ENCODE measurements at regions not wholly inside any gene's neighbourhood (a gene's known extent, or its start where the extent isn't known, plus 50 kb on each side); places are given as distances from the start of the nearest gene placed in this dataset.

GRCh38 chr22:48580481-48580970 lies 1247.1 kb downstream of the BRD1 start:
- DNase-seq = no peak
- H3K36me3 ChIP-seq (replicated peaks; ENCODE audit: insufficient read depth, low read length) = no peaks in the 10 kb centered on the region
- TF ChIP-seq EZH2 (optimal IDR thresholded peaks at IDR 0.05; ENCODE audit: low read depth, low read length) (no peak), CTCF (IDR thresholded peaks at IDR 0.05; ENCODE audit: low read length) (no peak), EZH2phosphoT487 (IDR thresholded peaks at IDR 0.05; ENCODE audit: low read length) (no peak)
- no peaks in the 10 kb centered on the region for H3K27me3 ChIP-seq (replicated peaks; ENCODE audit: insufficient read depth, low read length)
- H4K20me1 ChIP-seq (ENCODE audit: insufficient read depth, low read length) = no peaks in the 10 kb centered on the region
- H3K79me2 ChIP-seq (ENCODE audit: low read length) = peaks cover 19% of the 10 kb centered on the region
- H3K9me2 ChIP-seq (replicated peaks; ENCODE audit: insufficient read depth, low read length) = no peaks in the 10 kb centered on the region
- no peaks in the 10 kb centered on the region for H3K9me3 ChIP-seq (replicated peaks; ENCODE audit: insufficient read depth, low read length)
- no peak overlapping the region for H3K4me2 ChIP-seq (ENCODE audit: low read depth, low read length)
- H3K9ac ChIP-seq (ENCODE audit: low read length) = no peak overlapping the region
- no peak overlapping the region for H2AFZ ChIP-seq (ENCODE audit: low read length)
- H3K4me1 ChIP-seq (ENCODE audit: low read length) = no peaks in the 10 kb centered on the region
- no peak overlapping the region for H3K4me3 ChIP-seq (ENCODE audit: low read length)
- no peak overlapping the region for H3K27ac ChIP-seq (ENCODE audit: low read length)
- H3F3A ChIP-seq (ENCODE audit: insufficient read depth, low read length) = peaks cover 3% of the 10 kb centered on the region

GRCh38 chr22:48579928-48580309 lies 1247.8 kb downstream of the BRD1 start:
- Histone ChIP-seq H3K9ac (ENCODE audit: low read length) (no peak overlapping the region), H3K9me3 (replicated peaks; ENCODE audit: insufficient read depth, low read length) (no peaks in the 10 kb centered on the region), H3K27ac (ENCODE audit: low read length) (no peak overlapping the region), H3K4me2 (ENCODE audit: low read depth, low read length) (no peak overlapping the region), H3K27me3 (replicated peaks; ENCODE audit: insufficient read depth, low read length) (no peaks in the 10 kb centered on the region), H4K20me1 (ENCODE audit: insufficient read depth, low read length) (no peaks in the 10 kb centered on the region), H3K36me3 (replicated peaks; ENCODE audit: insufficient read depth, low read length) (no peaks in the 10 kb centered on the region), H3K79me2 (ENCODE audit: low read length) (peaks cover 15% of the 10 kb centered on the region), H3K9me2 (replicated peaks; ENCODE audit: insufficient read depth, low read length) (no peaks in the 10 kb centered on the region), H3K4me3 (ENCODE audit: low read length) (no peak overlapping the region), H3F3A (ENCODE audit: insufficient read depth, low read length) (peaks cover 3% of the 10 kb centered on the region), H3K4me1 (ENCODE audit: low read length) (no peaks in the 10 kb centered on the region), H2AFZ (ENCODE audit: low read length) (no peak overlapping the region)
- TF ChIP-seq EZH2phosphoT487 (IDR thresholded peaks at IDR 0.05; ENCODE audit: low read length) (no peak), CTCF (IDR thresholded peaks at IDR 0.05; ENCODE audit: low read length) (no peak), EZH2 (optimal IDR thresholded peaks at IDR 0.05; ENCODE audit: low read depth, low read length) (no peak)
- no peak for DNase-seq

- no peak for TF ChIP-seq EZH2 (optimal IDR thresholded peaks at IDR 0.05; ENCODE audit: low read depth, low read length)
- H3K4me1 ChIP-seq (ENCODE audit: low read length) = no peaks in the 10 kb centered on the region
- peaks cover 5% of the 10 kb centered on the region for H3F3A ChIP-seq (ENCODE audit: insufficient read depth, low read length)
- no peak overlapping the region for H3K4me3 ChIP-seq (ENCODE audit: low read length)
- H3K27me3 ChIP-seq (replicated peaks; ENCODE audit: insufficient read depth, low read length) = no peaks in the 10 kb centered on the region
- H3K79me2 ChIP-seq (ENCODE audit: low read length) = peaks cover 10% of the 10 kb centered on the region
- no peaks in the 10 kb centered on the region for H3K36me3 ChIP-seq (replicated peaks; ENCODE audit: insufficient read depth, low read length)
- H3K9me2 ChIP-seq (replicated peaks; ENCODE audit: insufficient read depth, low read length) = no peaks in the 10 kb centered on the region
- DNase-seq = no peak
- no peaks in the 10 kb centered on the region for H4K20me1 ChIP-seq (ENCODE audit: insufficient read depth, low read length)
- H2AFZ ChIP-seq (ENCODE audit: low read length) = no peak overlapping the region
- no peaks in the 10 kb centered on the region for H3K9me3 ChIP-seq (replicated peaks; ENCODE audit: insufficient read depth, low read length)
- H3K9ac ChIP-seq (ENCODE audit: low read length) = no peak overlapping the region
- no peak overlapping the region for H3K27ac ChIP-seq (ENCODE audit: low read length)
- no peak overlapping the region for H3K4me2 ChIP-seq (ENCODE audit: low read depth, low read length)
Observed at GRCh38 chr22:48579043-48579927, 1248.4 kb downstream of the BRD1 start.

All from MM.1S (cell line).